SK-N-SH (cell line): ENCODE measurements at regions not wholly inside any gene's neighbourhood (a gene's known extent, or its start where the extent isn't known, plus 50 kb on each side); places are given as distances from the start of the nearest gene placed in this dataset.

Source experiments
- RAD21 ChIP-seq: IDR thresholded peaks from 2 replicates; pipeline ENCODE4 v1.6.1; 2012; ENCODE audit warnings: mild to moderate bottlenecking, low read length
- REST ChIP-seq: IDR thresholded peaks from 2 replicates; pipeline ENCODE4 v1.6.1; 2012; ENCODE audit warnings: mild to moderate bottlenecking, low read depth, low read length, moderate library complexity
- RFX5 ChIP-seq: IDR thresholded peaks from 2 replicates; pipeline ENCODE4 v1.6.1; 2012; ENCODE audit warnings: mild to moderate bottlenecking, improper control_type of control experiment, low read length

DNA sequence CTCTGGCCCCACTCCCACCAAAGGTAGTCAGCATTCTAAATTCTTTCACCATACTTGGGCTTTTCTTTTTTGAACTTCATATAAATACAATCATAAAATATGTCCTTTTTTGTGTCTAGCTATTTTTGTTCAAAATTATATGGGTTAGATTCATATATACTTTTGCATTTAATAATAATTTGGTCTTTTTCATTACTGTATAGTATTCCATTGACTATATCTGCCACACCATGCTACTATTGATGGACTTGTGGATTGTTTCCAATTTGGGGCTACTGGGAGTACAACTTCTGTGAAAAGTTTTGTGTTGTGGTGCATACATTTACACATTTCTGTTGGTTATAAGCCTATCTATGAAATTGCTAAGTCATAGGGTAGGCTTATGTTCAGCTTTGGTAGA, 85.7 kb downstream of the GLUL start:
- TF ChIP-seq RFX5 = no peak
- TF ChIP-seq REST = no peak
- TF ChIP-seq RAD21 = no peak
